HCT116 (cell line): ENCODE measurements at regions not wholly inside any gene's neighbourhood (a gene's known extent, or its start where the extent isn't known, plus 50 kb on each side); places are given as distances from the start of the nearest gene placed in this dataset.

Experiments
- ATAC-seq: fragments of 200-7000 bp; cut with Tn5 transposase; 2 replicates; pipeline ENCODE4 v1.9.1; 2020; ENCODE audit warnings: mild to moderate bottlenecking, moderate library complexity
- BruUV-seq: library from RNA; stranded (reverse); fragments of 400-500 nt; replicated peaks from 2 replicates; lab custom pipeline; 2021; lab: Mats Ljungman, UMichigan
- CTCF ChIA-PET: fragments of 300-600 bp; sonication (Branson Sonifier 250); formaldehyde crosslinking; loops from one replicate; lab custom pipeline; 2021; ENCODE audit warnings: antibody characterized with exemption; lab: Charles Lee
- POLR2A ChIA-PET: fragments of 300-600, 350-600 bp; sonication (Branson Sonifier 250); formaldehyde crosslinking; loops from one replicate; lab custom pipeline; 2021; ENCODE audit warnings: antibody characterized with exemption; lab: Charles Lee
- RAD21 ChIA-PET, 2 experiments: fragments of 300-600 bp; sonication (Branson Sonifier 250); formaldehyde crosslinking; loops; one replicate each; lab custom pipeline; 2023; ENCODE audit warnings: low total read pairs in 2 of 2; ENCODE audit not compliant: uncharacterized antibody in 2 of 2, unreplicated experiment in 2 of 2, low non-redundant PET in 1 of 2; lab: Charles Lee
- DNase-seq: peaks from one replicate; pipeline ENCODE4 v3.0.0-alpha.2; 2010; ENCODE audit warnings: low read depth, low spot score
- H2AFZ ChIP-seq: fragments of 200-600 bp; shearing (Covaris generic), sonication (generic); 2 replicates; pipeline ENCODE4 v1.6.1; 2017; ENCODE audit warnings: low read depth, mixed run types, mixed read lengths, antibody characterized with exemption, low read length; ENCODE audit not compliant: poor library complexity, severe bottlenecking
- H3K27ac ChIP-seq: 2 replicates; pipeline ENCODE4 v1.5.1; 2012; ENCODE audit warnings: low read depth, low read length
- H3K27me3 ChIP-seq: fragments of 200-600 bp; sonication (generic); 2 replicates; pipeline ENCODE4 v1.6.1; 2016; ENCODE audit warnings: mixed run types, low read length, mixed read lengths; ENCODE audit not compliant: insufficient read depth
- H3K36me3 ChIP-seq, 2 experiments: fragments of 200-500 bp in 1 of 2; fragments of 200-600 bp in 1 of 2; sonication (Bioruptor generic) in 1 of 2; sonication (generic) in 1 of 2; 2 replicates each; pipeline versions ENCODE4 v1.5.1 to v1.6.1; 2014 to 2016; ENCODE audit warnings: low read length in 2 of 2, inconsistent platforms in 1 of 2, mixed read lengths in 1 of 2, mixed run types in 1 of 2; ENCODE audit not compliant: insufficient read depth in 2 of 2, control insufficient read depth in 1 of 2
- H3K4me1 ChIP-seq, 2 experiments: fragments of 200-600 bp in 1 of 2; sonication (generic) in 1 of 2; 2 replicates each; pipeline versions ENCODE4 v1.5.1 to v1.6.1; 2012 to 2017; ENCODE audit warnings: low read length in 2 of 2, inconsistent platforms in 1 of 2, mild to moderate bottlenecking in 1 of 2, mixed read lengths in 1 of 2, mixed run types in 1 of 2, moderate library complexity in 1 of 2; ENCODE audit not compliant: insufficient read depth in 2 of 2, control insufficient read depth in 1 of 2
- H3K4me2 ChIP-seq: fragments of 200-600 bp; sonication (generic); 2 replicates; pipeline ENCODE4 v1.6.1; 2017; ENCODE audit warnings: mixed run types, low read length, mixed read lengths
- H3K4me3 ChIP-seq, 2 experiments: fragments of 200-600 bp in 1 of 2; sonication (generic) in 1 of 2; replicated peaks in 1 of 2; 2 replicates each; pipeline ENCODE4 v1.5.1; 2011 to 2016; ENCODE audit warnings: low read length in 2 of 2, control low read depth in 1 of 2, low read depth in 1 of 2, mild to moderate bottlenecking in 1 of 2, mixed read lengths in 1 of 2, mixed run types in 1 of 2
- H3K79me2 ChIP-seq: fragments of 200-600 bp; sonication (generic); 2 replicates; pipeline ENCODE4 v1.6.1; 2017; ENCODE audit warnings: mild to moderate bottlenecking, mixed run types, low read length, moderate library complexity, mixed read lengths; ENCODE audit not compliant: insufficient read depth
- H3K9ac ChIP-seq: fragments of 200-600 bp; sonication (generic); 2 replicates; pipeline ENCODE4 v1.6.1; 2016; ENCODE audit warnings: low read length, mixed read lengths
- H3K9me2 ChIP-seq: fragments of 200-600 bp; sonication (generic), shearing (Covaris generic); 2 replicates; pipeline ENCODE4 v1.6.1; 2017; ENCODE audit warnings: mixed run types, mild to moderate bottlenecking, moderate library complexity; ENCODE audit not compliant: insufficient read depth
- H3K9me3 ChIP-seq, 2 experiments: fragments of 200-500 bp in 1 of 2; fragments of 200-600 bp in 1 of 2; sonication (Bioruptor generic) in 1 of 2; sonication (generic) in 1 of 2; 2 replicates each; pipeline ENCODE4 v1.6.1; 2014 to 2017; ENCODE audit warnings: low read length in 2 of 2, mixed read lengths in 2 of 2, inconsistent platforms in 1 of 2, low read depth in 1 of 2, mild to moderate bottlenecking in 1 of 2, mixed run types in 1 of 2, moderate library complexity in 1 of 2; ENCODE audit not compliant: control insufficient read depth in 1 of 2, insufficient read depth in 1 of 2
- H4K20me1 ChIP-seq: fragments of 200-600 bp; sonication (generic), shearing (Covaris generic); 2 replicates; pipeline ENCODE4 v1.6.1; 2017; ENCODE audit warnings: mixed run types, mild to moderate bottlenecking, moderate library complexity; ENCODE audit not compliant: insufficient read depth
- CBX3 ChIP-seq: IDR thresholded peaks from 2 replicates; pipeline ENCODE4 v1.6.1; 2012; ENCODE audit warnings: low read depth
- EGR1 ChIP-seq: IDR thresholded peaks from 2 replicates; pipeline ENCODE4 v1.6.1; 2012; ENCODE audit warnings: low read depth
- EZH2 ChIP-seq: fragments of 200-600 bp; sonication (generic); IDR thresholded peaks from 2 replicates; pipeline ENCODE4 v1.6.1; 2017; ENCODE audit warnings: antibody characterized with exemption, mixed run types
- EZH2phosphoT487 ChIP-seq: fragments of 200-600 bp; IDR thresholded peaks from 2 replicates; pipeline ENCODE4 v1.6.1; 2018; ENCODE audit warnings: antibody characterized with exemption, borderline replicate concordance
- JUND ChIP-seq: IDR thresholded peaks from 2 replicates; pipeline ENCODE4 v1.6.1; 2012
- POLR2A ChIP-seq: IDR thresholded peaks from 2 replicates; pipeline ENCODE4 v1.7.0; 2011; ENCODE audit warnings: borderline replicate concordance; ENCODE audit not compliant: insufficient read depth, insufficient read length; ENCODE audit errors: extremely low read depth
- RAD21 ChIP-seq: IDR thresholded peaks from 2 replicates; pipeline ENCODE4 v1.6.1; 2012; ENCODE audit warnings: low read depth, mild to moderate bottlenecking
- ZFX ChIP-seq: fragments of 450-650 bp; IDR thresholded peaks from 2 replicates; pipeline ENCODE4 v1.6.1; 2017
- ZNF274 ChIP-seq: fragments of 200-500 bp; sonication (Bioruptor generic); IDR thresholded peaks from 2 replicates; pipeline ENCODE4 v1.6.1; 2014; ENCODE audit warnings: mild to moderate bottlenecking, low read depth, low read length, inconsistent platforms
- intact Hi-C: fragments of 100-400 bp; cut with micrococcal nuclease; formaldehyde crosslinking; loops from 2 replicates; pipeline ENCODE4 v1.10.0; 2022
- TF ChIP-seq, protein P1 (sequence below), 3 experiments: fragments of 200-600 bp in 1 of 3; sonication (generic) in 1 of 3; IDR thresholded peaks in 2 of 3; conservative IDR thresholded peaks in 1 of 3; 2 replicates each; pipeline ENCODE4 v1.5.1; 2012 to 2017; ENCODE audit warnings: low read depth in 2 of 3, low read length in 2 of 3, antibody characterized with exemption in 1 of 3, borderline replicate concordance in 1 of 3, control low read depth in 1 of 3, mild to moderate bottlenecking in 1 of 3, mixed read lengths in 1 of 3, mixed run types in 1 of 3, moderate library complexity in 1 of 3; ENCODE audit not compliant: insufficient read depth in 1 of 3
- TF ChIP-seq, protein P2 (sequence below): IDR thresholded peaks from 2 replicates; pipeline ENCODE4 v1.6.1; 2012; ENCODE audit warnings: low read depth

GRCh38 chr5:125357660-125358059 is 611.2 kb upstream of the ZNF608 start:
- TF ChIP-seq ZFX: no peak
- no peak for TF ChIP-seq POLR2A
- TF ChIP-seq EZH2: no peak
- TF ChIP-seq, protein P1, sequence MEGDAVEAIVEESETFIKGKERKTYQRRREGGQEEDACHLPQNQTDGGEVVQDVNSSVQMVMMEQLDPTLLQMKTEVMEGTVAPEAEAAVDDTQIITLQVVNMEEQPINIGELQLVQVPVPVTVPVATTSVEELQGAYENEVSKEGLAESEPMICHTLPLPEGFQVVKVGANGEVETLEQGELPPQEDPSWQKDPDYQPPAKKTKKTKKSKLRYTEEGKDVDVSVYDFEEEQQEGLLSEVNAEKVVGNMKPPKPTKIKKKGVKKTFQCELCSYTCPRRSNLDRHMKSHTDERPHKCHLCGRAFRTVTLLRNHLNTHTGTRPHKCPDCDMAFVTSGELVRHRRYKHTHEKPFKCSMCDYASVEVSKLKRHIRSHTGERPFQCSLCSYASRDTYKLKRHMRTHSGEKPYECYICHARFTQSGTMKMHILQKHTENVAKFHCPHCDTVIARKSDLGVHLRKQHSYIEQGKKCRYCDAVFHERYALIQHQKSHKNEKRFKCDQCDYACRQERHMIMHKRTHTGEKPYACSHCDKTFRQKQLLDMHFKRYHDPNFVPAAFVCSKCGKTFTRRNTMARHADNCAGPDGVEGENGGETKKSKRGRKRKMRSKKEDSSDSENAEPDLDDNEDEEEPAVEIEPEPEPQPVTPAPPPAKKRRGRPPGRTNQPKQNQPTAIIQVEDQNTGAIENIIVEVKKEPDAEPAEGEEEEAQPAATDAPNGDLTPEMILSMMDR (IDR thresholded peaks at IDR 0.05 in 2 of 3, conservative IDR thresholded peaks at IDR 0.05 in 1 of 3; ENCODE audit: borderline replicate concordance in 1 of 3, insufficient read depth in 1 of 3, low read depth in 2 of 3, low read length in 2 of 3): no peak
- TF ChIP-seq, protein P2, sequence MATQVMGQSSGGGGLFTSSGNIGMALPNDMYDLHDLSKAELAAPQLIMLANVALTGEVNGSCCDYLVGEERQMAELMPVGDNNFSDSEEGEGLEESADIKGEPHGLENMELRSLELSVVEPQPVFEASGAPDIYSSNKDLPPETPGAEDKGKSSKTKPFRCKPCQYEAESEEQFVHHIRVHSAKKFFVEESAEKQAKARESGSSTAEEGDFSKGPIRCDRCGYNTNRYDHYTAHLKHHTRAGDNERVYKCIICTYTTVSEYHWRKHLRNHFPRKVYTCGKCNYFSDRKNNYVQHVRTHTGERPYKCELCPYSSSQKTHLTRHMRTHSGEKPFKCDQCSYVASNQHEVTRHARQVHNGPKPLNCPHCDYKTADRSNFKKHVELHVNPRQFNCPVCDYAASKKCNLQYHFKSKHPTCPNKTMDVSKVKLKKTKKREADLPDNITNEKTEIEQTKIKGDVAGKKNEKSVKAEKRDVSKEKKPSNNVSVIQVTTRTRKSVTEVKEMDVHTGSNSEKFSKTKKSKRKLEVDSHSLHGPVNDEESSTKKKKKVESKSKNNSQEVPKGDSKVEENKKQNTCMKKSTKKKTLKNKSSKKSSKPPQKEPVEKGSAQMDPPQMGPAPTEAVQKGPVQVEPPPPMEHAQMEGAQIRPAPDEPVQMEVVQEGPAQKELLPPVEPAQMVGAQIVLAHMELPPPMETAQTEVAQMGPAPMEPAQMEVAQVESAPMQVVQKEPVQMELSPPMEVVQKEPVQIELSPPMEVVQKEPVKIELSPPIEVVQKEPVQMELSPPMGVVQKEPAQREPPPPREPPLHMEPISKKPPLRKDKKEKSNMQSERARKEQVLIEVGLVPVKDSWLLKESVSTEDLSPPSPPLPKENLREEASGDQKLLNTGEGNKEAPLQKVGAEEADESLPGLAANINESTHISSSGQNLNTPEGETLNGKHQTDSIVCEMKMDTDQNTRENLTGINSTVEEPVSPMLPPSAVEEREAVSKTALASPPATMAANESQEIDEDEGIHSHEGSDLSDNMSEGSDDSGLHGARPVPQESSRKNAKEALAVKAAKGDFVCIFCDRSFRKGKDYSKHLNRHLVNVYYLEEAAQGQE: no peak
- TF ChIP-seq EZH2phosphoT487: no peak
- no peak for TF ChIP-seq ZNF274
- TF ChIP-seq RAD21: no peak
- no peak for TF ChIP-seq JUND
- TF ChIP-seq CBX3: no peak
- no peak for TF ChIP-seq EGR1
- ChIA-PET RAD21 (no interaction called here), POLR2A (no interaction called here), CTCF (no interaction called here)
- no peaks in the 10 kb centered on the region for H4K20me1 ChIP-seq
- no peak for DNase-seq
- H3K4me3 ChIP-seq: no peak overlapping the region
- H3K27ac ChIP-seq: no peak overlapping the region
- peak; percentile 32; the same call in 1 of the 2 replicates for ATAC-seq
- no TSS peak for BruUV-seq
- no peaks in the 10 kb centered on the region for H3K9me2 ChIP-seq
- H3K79me2 ChIP-seq: no peaks in the 10 kb centered on the region
- H3K4me1 ChIP-seq: peaks cover 0 to 6% of the 10 kb centered on the region in 2 experiments; a peak in 2 of 4 replicates
- H3K36me3 ChIP-seq: no peaks in the 10 kb centered on the region
- H3K4me2 ChIP-seq: no peak overlapping the region
- no peaks in the 10 kb centered on the region for H3K9me3 ChIP-seq
- no peak overlapping the region for H3K9ac ChIP-seq
- no peak overlapping the region for H2AFZ ChIP-seq
- intact Hi-C loops: no loop called here
- no peaks in the 10 kb centered on the region for H3K27me3 ChIP-seq
